Coronary artery (tissue), 2 donors: ENCODE measurements at regions not wholly inside any gene's neighbourhood (a gene's known extent, or its start where the extent isn't known, plus 50 kb on each side); places are given as distances from the start of the nearest gene placed in this dataset.

ENCODE experiments used
- DNase-seq: peaks from one replicate; pipeline ENCODE4 v3.0.0-alpha.2; 2017; ENCODE audit warnings: low spot score
- H3K27ac ChIP-seq, 2 donors: fragments of 200-600 bp; sonication (generic); one replicate each; pipeline ENCODE4 v1.5.1; 2016 to 2019
- H3K4me3 ChIP-seq: fragments of 200-600 bp; sonication (generic); 2 replicates; pipeline ENCODE4 v1.5.1; 2016; ENCODE audit warnings: mild to moderate bottlenecking, moderate library complexity
- TF ChIP-seq, protein P1 (sequence below): fragments of 200-600 bp; sonication (generic); IDR thresholded peaks from one replicate; pipeline ENCODE4 v1.5.1; 2019; ENCODE audit warnings: antibody characterized with exemption

GRCh38 chr11:134562941-134563471, 151.0 kb upstream of the B3GAT1 start:
- TF ChIP-seq, protein P1, sequence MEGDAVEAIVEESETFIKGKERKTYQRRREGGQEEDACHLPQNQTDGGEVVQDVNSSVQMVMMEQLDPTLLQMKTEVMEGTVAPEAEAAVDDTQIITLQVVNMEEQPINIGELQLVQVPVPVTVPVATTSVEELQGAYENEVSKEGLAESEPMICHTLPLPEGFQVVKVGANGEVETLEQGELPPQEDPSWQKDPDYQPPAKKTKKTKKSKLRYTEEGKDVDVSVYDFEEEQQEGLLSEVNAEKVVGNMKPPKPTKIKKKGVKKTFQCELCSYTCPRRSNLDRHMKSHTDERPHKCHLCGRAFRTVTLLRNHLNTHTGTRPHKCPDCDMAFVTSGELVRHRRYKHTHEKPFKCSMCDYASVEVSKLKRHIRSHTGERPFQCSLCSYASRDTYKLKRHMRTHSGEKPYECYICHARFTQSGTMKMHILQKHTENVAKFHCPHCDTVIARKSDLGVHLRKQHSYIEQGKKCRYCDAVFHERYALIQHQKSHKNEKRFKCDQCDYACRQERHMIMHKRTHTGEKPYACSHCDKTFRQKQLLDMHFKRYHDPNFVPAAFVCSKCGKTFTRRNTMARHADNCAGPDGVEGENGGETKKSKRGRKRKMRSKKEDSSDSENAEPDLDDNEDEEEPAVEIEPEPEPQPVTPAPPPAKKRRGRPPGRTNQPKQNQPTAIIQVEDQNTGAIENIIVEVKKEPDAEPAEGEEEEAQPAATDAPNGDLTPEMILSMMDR = no peak
- Histone ChIP-seq H3K27ac (no peak overlapping the region), H3K4me3 (no peak overlapping the region)
- DNase-seq = peak; percentile 52

DNA sequence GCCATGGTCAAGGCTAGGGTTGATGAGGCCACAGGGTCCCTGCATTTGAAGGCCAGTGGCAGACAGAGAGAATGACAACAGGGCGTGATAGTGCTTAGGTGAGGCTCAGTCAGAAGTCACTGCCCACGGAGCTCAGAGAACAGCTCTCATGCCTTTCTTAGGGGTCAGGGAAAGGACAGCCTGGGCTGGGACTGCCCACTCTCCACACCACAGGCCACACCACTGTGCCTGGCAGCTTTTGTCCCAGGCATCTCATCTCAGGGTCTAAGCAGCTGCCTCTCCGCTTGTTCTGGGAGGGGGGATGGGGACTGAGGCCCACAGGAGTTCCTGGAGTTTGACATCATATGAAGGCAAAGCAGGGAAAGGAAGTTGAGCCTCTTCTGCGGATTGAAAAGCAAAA, 150.2 kb upstream of the B3GAT1 start:
- peak; percentile 33 for DNase-seq
- TF ChIP-seq, protein P1 = no peak
- Histone ChIP-seq H3K27ac (no peak overlapping the region), H3K4me3 (no peak overlapping the region)

DNA sequence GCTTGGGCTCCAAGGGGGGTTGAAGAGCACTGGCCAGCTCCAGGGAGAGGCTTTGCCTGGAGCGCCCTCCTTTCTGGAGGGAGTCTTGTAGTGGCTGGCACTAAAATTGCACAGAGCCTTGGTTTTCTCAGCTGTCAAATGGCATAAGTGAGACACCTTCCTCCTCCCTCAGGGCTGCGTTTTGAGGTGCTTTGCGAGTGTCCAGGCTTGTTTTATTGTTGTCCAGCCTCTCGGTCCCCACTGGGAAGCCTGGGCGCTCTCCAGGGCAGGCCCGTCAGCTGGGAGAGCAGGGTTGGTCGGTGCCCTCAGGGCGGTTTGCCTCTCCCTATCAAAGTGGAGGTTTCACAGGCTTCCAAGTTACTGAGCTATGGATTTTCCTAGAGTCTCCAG, 149.3 kb upstream of the B3GAT1 start:
- DNase-seq = peak; percentile 54
- TF ChIP-seq, protein P1 = no peak
- Histone ChIP-seq H3K27ac (no peak overlapping the region), H3K4me3 (no peak overlapping the region)

DNA sequence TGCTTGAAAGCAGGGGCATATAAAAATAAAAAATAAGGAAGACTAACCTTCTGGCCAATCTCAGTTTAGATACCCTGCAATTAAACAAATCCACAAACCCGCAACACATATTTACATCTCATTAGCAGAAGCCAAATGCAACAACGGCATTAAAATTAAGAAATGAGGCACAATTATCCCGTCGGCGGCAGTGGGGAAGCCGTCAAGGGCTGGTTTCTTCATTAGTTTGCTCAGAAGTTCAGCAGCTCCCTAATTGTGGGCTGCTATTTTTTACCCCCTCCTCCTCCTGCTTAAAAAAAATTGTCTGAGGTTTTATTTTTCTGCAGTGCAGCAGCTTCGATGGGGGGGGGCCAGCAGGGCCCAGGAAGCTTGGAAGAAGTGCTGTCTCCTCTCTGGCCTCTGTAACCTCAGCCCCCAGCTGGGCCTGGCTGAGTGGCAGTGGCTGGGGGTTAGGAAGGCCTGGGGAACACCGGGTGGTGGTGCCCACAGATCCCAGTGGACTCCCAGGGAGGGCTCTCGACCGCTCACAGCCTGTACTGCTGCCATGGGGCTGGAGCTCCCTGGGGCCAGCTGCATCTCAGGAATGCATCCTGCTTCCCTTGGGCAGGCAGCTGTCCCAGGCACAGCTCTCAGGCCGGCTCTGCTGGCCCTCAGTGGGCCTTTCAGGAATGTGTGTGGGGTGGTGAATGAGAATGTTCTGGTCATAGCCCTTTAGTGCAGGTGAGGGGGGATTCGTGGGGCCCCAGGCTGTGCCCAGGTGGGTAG, 148.7 kb upstream of the B3GAT1 start:
- DNase-seq = peak; percentile 65

DNA sequence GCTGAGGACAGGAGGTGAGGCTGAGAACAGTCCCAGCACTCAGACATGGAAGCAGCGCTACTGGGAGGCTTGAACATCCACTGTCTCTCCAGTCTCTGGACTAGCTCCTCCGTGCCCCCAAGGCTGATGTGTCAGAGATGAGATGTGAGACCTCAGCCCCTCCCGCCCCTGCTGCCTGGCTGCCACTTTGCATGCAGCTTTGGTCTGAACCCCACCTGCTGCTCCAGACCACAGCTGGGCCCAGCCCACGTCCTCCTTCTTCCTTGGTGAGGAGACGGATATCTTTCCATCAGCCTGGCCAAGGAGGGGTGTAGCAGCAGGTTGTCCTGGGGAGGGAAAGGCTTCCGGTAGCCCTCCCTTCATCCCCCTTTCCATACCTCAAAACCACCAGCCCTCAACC, 148.0 kb upstream of the B3GAT1 start:
- H3K4me3 ChIP-seq = no peak overlapping the region

More for the DNA sequence above, 148.7 kb upstream of the B3GAT1 start:
- Histone ChIP-seq H3K27ac (no peak overlapping the region), H3K4me3 (no peak overlapping the region)
- TF ChIP-seq, protein P1 = no peak

DNA sequence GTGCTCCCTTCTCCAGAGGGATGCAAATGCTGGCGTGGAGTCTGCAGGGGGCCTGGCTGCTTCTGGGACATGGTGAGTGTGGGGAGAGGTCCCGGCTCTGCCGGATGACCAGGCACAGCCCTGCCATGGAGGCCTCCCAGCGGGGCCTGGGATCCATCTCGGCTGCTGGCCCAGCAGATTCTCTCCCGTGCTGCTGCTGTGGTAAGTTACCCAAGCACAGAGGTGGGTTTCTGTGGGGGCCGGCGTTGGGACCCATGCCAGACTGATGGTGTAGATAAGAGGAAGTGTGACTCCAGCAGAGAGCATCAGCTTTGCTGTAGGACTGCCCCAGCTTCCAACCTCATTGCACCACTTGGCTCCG, 147.5 kb upstream of the B3GAT1 start:
- no peak overlapping the region for H3K27ac ChIP-seq
- TF ChIP-seq, protein P1 = no peak
- peak; percentile 56 for DNase-seq

More for the DNA sequence above, 148.0 kb upstream of the B3GAT1 start:
- no peak overlapping the region for H3K27ac ChIP-seq
- DNase-seq = peak; percentile 67
- TF ChIP-seq, protein P1 = no peak

GRCh38 chr11:134558916-134559601, 147.0 kb upstream of the B3GAT1 start:
- H3K27ac ChIP-seq = no peak overlapping the region
- no peak overlapping the region for H3K4me3 ChIP-seq
- TF ChIP-seq, protein P1 = no peak
- no peak for DNase-seq

More for the DNA sequence above, 147.5 kb upstream of the B3GAT1 start:
- no peak overlapping the region for H3K4me3 ChIP-seq
